Bronchial epithelial cell (primary cell): ENCODE measurements at regions not wholly inside any gene's neighbourhood (a gene's known extent, or its start where the extent isn't known, plus 50 kb on each side); places are given as distances from the start of the nearest gene placed in this dataset.

Source experiments
- DNase-seq: peaks from one replicate; pipeline ENCODE4 v3.0.0-alpha.2; 2010; ENCODE audit warnings: low read depth
- FAIRE-seq: peaks from 2 replicates; lab custom pipeline; 2011; peaks lifted over from hg19 to GRCh38; lab: Jason Lieb, UNC
- H3K27me3 ChIP-seq: 2 replicates; pipeline ENCODE4 v1.5.1; 2011; ENCODE audit warnings: low read length; ENCODE audit not compliant: control insufficient read depth, insufficient read depth
- H3K36me3 ChIP-seq: 2 replicates; pipeline ENCODE4 v1.5.1; 2011; ENCODE audit warnings: low read length; ENCODE audit not compliant: control insufficient read depth, insufficient read depth
- H3K4me3 ChIP-seq: 2 replicates; pipeline ENCODE4 v1.5.1; 2011; ENCODE audit warnings: mild to moderate bottlenecking, low read depth, low read length, control low read depth
- TF ChIP-seq, protein P1 (sequence below): IDR thresholded peaks from 2 replicates; pipeline ENCODE4 v1.5.1; 2011; ENCODE audit warnings: mild to moderate bottlenecking, moderate library complexity, low read length, control low read depth, inconsistent platforms; ENCODE audit not compliant: insufficient read depth, severe bottlenecking

DNA sequence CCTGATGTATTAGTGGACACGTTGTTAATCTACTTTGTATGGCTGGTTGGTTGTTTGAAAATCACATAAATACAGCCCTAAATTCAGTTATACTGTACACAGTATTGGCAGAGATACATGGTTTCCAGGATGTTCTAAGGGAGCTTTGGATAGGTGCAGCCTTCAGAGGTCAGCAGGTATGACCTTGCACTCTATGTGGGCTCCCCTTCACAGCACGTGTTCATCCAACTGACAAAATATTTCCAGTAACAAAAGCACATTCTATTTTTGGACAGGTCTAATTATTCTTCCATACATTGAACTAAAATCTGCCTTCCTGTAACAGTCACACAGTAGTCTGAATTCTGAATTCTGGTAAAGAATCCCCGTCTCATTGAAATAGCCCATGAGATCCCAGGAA, 92.8 kb upstream of the RAPGEF2 start:
- TF ChIP-seq, protein P1, sequence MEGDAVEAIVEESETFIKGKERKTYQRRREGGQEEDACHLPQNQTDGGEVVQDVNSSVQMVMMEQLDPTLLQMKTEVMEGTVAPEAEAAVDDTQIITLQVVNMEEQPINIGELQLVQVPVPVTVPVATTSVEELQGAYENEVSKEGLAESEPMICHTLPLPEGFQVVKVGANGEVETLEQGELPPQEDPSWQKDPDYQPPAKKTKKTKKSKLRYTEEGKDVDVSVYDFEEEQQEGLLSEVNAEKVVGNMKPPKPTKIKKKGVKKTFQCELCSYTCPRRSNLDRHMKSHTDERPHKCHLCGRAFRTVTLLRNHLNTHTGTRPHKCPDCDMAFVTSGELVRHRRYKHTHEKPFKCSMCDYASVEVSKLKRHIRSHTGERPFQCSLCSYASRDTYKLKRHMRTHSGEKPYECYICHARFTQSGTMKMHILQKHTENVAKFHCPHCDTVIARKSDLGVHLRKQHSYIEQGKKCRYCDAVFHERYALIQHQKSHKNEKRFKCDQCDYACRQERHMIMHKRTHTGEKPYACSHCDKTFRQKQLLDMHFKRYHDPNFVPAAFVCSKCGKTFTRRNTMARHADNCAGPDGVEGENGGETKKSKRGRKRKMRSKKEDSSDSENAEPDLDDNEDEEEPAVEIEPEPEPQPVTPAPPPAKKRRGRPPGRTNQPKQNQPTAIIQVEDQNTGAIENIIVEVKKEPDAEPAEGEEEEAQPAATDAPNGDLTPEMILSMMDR, result no peak
- no peak for FAIRE-seq
- no peak for DNase-seq
- no peaks in the 10 kb centered on the region for H3K36me3 ChIP-seq
- no peak overlapping the region for H3K4me3 ChIP-seq
- H3K27me3 ChIP-seq, result no peaks in the 10 kb centered on the region

- Histone ChIP-seq H3K27me3 (no peaks in the 10 kb centered on the region), H3K4me3 (no peak overlapping the region), H3K36me3 (no peaks in the 10 kb centered on the region)
- peak; percentile 82 for DNase-seq
- FAIRE-seq, result no peak
- TF ChIP-seq, protein P1, result no peak
These were observed 92.2 kb upstream of the RAPGEF2 start for GRCh38 chr4:159010563-159011260.

GRCh38 chr4:159012381-159012780, 90.5 kb upstream of the RAPGEF2 start:
- H3K27me3 ChIP-seq, result no peaks in the 10 kb centered on the region
- H3K36me3 ChIP-seq, result no peaks in the 10 kb centered on the region
- TF ChIP-seq, protein P1, result no peak
- DNase-seq, result peak; percentile 78
- H3K4me3 ChIP-seq, result no peak overlapping the region
- FAIRE-seq, result no peak

DNA sequence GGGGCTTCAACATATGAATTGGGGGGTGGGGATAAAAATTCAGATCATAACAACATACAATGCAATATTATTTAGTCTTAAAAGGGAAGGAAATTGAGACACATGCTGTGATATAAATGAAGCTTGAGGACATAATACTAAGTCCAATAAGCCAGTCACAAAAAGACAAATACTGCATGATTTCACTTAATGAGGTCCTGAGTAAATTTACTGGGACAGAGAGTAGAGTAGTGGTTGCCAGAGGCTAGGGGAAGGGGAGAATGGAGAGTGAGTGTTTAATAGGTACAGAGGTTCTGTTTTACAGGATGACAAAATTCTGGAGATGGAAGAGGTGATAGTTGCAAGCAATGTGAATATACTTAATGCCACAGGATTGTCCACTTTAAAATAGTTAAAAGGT, 89.2 kb upstream of the RAPGEF2 start:
- no peak for FAIRE-seq
- Histone ChIP-seq H3K27me3 (no peaks in the 10 kb centered on the region), H3K4me3 (no peak overlapping the region), H3K36me3 (no peaks in the 10 kb centered on the region)
- TF ChIP-seq, protein P1, result no peak
- no peak for DNase-seq

DNA sequence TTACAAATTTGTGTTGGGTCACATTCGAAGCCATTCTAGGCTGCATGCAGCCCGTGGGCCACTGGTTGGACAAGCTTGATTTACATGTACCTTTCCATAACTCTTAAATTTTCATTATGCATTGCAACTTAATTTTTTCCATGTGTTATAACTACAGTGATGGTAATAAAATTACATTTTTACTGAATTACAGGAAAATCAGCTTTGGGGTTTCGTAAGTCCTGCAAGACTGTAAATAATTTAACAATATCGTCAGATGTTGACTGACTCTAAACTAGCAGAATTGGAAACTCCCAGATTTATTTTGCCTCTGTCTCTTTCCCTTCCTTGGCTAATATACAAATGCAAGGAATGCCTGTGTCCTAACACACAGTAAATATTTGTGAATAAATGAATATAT, 88.0 kb upstream of the RAPGEF2 start:
- no peak for FAIRE-seq

More for the DNA sequence above, 88.0 kb upstream of the RAPGEF2 start:
- DNase-seq, result no peak
- no peaks in the 10 kb centered on the region for H3K36me3 ChIP-seq
- no peak overlapping the region for H3K4me3 ChIP-seq
- TF ChIP-seq, protein P1, result no peak
- no peaks in the 10 kb centered on the region for H3K27me3 ChIP-seq
